OCI-LY7 (cell line): ENCODE measurements at regions not wholly inside any gene's neighbourhood (a gene's known extent, or its start where the extent isn't known, plus 50 kb on each side); places are given as distances from the start of the nearest gene placed in this dataset.

Source experiments
- CTCF ChIP-seq: fragments of 200-600 bp; sonication (generic); conservative IDR thresholded peaks from 2 replicates; pipeline ENCODE4 v1.5.1; 2014; ENCODE audit warnings: mild to moderate bottlenecking, antibody characterized with exemption, low read length, moderate library complexity, mixed read lengths
- EZH2phosphoT487 ChIP-seq: fragments of 200-600 bp; sonication (generic); IDR thresholded peaks from 2 replicates; pipeline ENCODE4 v1.6.1; 2018; ENCODE audit warnings: low read depth, borderline replicate concordance, mild to moderate bottlenecking, mixed run types, antibody characterized with exemption, low read length, moderate library complexity, mixed read lengths

- TF ChIP-seq EZH2phosphoT487, result no peak
- TF ChIP-seq CTCF, result 0 out of 2 replicates have a peak, but pooled peaks have one; percentile 32
These were observed 74.6 kb downstream of the TRIM42 start for GRCh38 chr3:140752499-140752898.
